ENCODE measurements at regions not wholly inside any gene's neighbourhood (a gene's known extent, or its start where the extent isn't known, plus 50 kb on each side); places are given as distances from the start of the nearest gene placed in this dataset.
A peak's percentile ranks its signal among the peaks of the same experiment; 100 is the strongest.

DNA sequence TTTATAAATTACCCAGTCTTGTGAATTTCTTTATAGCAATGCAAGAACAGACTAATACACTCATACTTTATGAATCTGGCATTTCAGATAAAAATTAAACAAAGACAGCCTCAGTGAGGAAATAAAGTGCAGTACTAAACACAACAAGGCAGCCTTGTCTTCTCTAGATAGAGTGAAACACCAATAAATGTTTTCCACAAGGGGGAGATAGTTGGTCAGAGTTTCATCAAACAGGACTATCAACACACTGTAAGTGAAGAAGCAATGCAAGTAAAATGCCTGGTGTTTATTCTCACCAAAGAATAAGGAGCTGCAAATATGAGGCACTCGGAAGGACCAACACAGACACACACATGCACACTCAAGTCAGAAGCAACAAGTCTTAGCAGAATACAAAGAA is 62.8 kb downstream of the FAM9B start:
- DNase-seq: peak in 1 of 2 donors; percentile 45

DNA sequence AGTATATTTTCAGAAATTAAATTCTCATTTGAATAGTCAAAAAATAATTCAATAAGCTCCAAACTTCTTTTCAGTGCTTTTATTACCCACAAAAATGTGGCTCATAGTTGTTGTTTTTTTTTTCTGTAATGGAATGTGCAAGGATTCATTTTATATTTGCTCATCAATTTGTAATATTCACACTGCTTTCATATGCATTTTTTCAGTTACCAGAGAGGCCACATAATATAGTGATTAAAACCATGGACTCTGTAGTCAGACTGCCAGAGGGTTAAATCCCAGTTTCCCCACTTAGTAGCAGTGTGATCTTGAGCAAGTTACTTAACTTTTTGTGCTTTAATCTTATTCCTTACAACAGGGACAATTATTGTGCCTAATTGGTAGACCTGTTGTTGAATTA is 64.5 kb downstream of the FAM9B start:
- no peak for DNase-seq

DNA sequence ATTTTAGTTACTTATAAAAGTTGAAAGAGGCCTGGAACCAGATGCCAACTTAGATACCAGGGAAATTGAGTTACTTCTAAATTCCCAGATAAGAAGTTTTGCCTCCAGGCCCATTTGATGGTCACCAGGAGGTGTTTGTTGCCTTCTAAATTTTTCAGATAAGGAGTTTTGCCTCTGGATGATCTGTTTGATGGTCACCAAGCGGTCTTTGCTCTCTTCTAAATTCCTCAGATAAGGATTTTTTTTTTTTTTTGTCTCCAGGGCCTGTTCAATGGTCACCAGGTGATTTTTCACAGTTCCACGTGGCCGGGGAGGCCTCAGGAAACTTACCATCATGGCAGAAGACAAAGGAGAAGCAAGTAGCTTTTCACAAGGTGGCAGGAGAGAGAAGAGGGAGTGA is 66.5 kb downstream of the FAM9B start:
- DNase-seq: no peak

DNA sequence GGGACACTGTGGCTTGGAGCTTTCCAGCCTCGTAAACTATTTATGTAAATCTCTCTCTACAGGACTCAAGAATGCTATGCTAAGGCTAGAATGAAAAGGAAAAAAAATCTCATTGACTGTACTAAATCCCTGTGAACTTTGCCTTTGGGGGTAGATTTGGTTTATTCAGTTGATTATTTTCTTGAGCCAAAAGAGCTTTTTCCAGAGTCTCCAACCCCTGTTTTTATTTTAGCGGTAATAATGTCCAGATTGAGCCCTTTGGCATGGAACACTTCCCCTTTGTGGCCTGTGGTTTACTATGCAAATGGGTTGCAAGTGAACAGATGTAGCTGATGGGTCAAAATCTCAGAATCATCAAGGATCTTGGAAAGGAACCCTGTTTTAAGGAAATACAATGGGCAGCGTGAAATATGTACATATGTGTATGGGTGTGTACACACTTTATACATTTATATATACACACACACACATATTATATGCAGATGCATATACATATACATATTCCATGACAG is 72.9 kb downstream of the FAM9B start:
- no peak for DNase-seq

DNA sequence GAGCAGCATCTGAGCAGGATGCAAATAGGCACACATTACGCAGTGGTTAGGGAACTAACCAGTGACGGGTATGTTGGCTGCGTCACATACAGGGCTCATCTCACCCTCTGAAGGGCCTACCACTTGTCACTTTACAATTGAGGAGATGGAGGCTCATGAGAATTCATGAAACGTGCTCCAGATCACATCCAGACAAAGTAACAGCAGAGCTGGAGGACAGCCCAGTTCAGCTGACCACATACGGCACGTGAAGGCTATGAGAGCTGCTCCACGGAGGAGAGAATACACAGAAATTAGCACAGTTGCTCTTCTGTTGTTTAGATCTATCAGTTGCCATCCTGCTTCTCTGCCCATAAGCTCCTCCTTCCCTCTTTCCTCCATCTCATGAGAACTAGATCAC is 78.4 kb downstream of the FAM9B start:
- no peak for DNase-seq

DNA sequence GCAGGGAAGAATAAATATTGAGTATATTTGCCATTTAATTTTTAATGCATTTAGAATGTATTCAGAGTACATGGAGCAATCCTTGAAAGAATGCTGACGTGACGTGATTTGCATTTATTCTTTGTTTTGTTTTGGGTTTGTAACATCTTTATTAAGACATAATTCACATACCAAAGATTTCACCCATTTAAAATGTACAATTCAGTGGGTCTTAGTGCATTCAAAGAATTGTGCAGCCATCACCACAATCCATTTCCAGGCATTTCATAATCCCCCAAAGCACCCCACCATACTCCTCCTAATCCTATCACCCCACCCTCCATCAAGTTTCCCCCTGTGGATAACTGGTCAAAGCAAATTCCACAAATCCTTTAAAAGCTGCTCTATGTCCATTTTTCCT is 87.4 kb downstream of the FAM9B start:
- DNase-seq: no peak

DNA sequence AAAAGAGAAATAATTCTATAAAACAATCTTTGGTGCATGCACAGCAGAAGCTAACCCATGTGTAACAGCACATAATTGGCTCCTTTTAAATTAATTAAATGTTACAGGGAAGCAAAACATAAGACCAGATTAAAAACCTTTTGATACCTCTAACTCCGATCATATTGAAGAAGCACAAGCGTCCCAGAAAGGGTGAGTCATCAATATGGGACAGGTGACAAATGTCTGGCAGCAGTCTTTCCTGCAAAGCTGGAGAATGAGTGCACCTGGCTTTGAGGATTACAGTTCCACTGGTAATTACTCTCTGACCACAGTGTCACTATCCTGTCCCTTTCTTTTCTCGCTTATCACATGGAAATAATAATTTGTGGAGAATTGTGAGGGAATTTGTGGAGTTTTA is 94.6 kb downstream of the FAM9B start:
- DNase-seq: no peak

DNA sequence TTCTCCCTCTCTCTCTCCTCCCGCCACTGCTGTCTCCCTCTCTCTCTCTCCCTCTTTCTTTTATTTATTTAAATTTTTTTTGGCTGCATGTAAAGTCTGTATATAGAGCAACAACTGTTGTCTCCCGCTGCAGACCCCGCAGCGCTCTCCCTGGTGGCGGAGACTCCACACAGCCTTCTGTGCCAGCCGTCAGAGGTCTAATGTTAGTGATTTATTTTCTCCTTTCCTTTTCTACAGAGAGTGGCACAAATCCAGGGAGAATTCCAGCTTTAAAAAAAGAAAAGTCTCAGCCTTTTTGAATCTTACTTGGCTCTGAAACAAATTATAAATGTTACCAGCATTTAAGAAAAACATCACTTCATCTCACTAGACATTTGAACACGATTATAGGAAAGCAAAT is 106.2 kb downstream of the FAM9B start:
- DNase-seq: no peak

DNA sequence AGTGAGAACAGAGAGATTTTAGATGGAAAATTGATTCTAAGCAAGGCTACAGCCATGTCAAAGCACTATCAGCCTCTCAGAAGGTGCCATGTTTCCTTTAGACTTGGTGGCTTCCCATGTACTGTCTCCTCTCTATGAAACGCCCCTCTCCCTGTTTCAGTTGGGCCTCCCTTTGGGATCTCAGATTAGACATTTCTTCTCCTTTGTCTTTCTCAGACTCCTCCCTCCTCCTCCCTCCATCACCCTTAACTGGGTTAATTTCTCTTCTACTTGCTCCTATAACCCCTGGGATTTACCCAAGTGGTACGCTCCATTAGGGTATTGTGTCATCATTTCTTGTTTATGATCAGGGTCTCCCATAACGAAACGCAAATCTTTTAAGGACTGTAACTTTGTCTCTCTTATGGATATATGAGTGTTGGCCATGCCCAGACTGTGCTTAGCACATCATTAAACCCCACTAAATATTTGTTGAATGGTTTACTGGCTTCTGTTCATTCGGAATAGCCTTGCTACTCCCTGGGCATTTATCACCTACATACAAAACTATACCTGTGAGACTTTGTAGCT is 106.8 kb downstream of the FAM9B start:
- DNase-seq: no peak

DNA sequence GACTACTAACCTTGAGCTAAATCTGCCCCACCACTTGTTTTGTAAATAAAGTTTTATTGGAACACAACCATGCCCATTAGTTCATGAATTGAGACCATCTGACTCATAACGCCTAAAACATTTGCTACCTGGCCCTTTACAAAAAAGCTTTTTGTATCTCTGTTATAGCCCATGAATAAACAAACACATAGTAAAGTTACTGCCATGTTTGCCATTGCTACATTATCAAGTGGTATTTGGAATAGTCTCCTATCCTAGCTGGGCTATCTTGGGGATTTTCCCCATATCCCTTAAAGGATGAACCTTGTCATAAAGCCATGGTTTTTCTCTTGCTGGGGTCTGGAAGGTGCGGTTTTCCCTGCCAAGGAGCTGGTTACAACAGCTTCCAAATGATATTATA is 112.3 kb downstream of the FAM9B start:
- no peak for DNase-seq

DNA sequence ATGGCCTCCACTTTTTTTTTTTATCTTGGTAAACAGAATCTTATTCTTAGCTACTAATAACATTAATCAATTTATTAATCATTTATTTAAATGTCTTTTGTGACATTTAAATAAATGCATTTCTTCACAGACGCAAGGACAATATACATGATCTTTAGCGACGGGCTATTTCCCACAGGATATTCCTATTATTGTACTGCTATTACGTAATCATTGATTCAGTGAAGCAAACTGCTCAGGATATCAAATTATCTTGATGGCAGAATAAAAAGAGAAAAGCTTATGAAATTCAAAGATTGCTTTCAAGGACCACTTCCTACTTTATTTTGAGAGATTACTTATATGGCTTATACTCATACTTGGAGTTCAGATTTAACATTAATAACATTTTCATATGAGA is 114.1 kb downstream of the FAM9B start:
- DNase-seq: no peak

DNA sequence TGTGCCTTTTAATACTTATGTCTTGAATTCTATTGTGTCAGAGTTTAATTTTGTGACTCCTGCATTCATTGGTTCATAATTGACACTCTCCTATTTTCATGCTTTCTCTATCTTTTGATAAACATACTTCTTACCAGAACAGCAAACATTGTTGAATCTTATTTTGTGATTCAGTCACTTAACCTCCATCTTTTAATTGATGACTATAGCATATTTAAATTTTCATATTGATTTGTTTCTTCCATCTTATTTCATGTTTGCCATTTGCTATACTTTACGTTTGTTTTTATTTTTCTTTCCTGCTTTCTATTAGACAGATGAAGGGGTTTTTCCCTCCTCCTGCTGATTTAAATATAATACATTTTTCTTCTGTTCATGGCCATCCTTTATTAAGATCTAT is 115.5 kb upstream of the FAM9A start:
- no peak for DNase-seq

DNA sequence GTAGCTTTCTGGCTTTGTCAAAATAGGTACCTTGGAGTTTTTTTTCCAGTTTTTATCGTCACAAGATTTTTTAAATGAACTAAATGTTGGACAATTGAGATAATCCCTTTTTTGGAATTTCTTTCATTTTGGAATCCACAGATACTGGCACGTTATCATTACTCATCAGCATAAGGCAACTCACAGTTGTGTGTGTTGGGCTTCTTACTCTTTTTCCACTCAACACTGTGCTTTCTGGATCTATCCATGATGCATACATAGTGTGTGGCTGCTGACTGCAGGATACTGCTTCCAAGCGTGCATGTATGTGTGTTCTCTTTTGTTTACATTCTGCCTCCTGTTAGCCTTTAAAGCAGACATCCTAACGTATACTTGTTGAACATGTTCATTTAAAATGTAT is 113.5 kb upstream of the FAM9A start:
- DNase-seq: no peak

DNA sequence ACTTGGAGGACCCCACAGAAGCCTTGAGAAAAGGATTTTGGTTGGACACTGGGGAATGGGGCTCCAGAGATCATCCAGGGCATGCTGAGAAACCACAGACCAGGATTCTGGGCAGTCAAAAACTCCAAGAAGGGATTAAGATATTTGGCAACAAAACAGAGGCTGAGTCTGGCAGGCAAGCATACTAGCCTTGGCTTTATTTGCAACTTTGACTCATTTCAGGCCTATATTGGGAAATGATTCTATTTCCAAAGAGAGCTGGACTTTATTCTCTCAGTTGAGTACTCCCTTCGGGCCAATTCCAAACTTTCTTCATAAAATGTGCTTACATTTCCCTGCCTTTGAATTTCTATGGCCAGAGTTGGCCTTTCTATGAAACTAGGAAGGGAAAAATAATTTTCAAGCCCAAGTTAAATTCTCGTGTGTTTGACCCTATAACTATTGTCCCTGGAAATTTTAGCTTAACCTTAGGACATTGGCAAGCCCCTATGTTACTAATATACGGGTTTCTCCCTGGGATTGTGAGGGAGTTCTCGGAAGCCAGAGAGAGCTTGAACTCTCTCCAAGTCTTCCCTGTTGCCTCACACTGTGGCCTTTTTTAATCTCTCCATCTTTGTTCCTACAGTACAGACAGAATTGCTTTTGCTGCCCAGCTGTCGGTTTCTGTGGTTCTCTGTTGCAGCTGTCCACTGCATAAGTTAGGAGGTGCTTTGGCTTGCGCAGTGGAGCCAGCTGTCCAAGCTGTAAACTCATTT is 112.6 kb upstream of the FAM9A start:
- no peak for DNase-seq

DNA sequence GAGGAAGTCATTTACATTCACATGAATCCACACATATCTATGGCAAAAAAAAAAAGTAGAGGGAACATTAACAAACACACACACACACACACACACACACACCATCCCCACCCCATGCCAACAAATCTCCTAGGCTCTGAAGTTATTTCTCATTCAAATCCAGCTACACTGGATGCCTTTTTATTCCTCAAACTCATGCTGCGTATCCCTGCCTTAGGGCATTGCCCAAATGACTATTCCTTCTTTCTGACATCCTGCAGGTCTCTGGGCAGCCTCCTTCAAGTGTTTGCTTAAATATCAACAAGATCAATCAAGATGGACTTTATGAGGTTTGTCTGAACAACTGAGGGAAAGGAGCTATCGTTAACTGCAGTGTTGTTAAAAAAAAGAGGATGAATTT is 106.5 kb upstream of the FAM9A start:
- DNase-seq: no peak

DNA sequence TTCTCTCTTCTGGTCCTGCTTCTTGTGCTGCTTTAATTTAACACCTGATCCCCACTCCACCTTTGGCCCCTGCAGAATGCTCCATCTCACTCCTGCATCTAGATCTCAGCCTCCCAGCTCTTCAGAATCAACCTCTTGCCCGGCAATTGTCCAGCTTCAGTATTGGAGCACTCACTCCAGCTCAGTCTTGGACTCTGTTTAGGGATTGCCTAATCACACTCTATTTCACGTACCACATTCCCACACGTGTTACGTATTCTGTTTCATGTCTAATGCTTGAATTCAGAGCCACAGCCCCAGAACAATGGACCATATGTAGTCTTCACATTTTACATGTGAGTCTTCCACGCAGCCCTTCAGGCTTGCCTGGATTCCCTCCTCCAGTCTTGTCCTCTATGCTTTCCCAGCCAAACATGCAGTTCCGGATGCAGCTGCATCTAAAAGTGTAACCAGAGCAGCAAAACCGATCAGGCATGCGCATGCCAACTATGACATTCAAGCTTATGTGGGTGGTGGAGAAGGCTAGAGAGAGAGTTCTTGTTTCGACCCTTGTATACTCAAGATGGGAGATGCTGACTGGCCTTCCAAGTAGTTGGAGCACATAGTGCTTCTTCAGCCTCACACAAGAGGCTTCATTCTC is 105.2 kb upstream of the FAM9A start:
- no peak for DNase-seq

DNA sequence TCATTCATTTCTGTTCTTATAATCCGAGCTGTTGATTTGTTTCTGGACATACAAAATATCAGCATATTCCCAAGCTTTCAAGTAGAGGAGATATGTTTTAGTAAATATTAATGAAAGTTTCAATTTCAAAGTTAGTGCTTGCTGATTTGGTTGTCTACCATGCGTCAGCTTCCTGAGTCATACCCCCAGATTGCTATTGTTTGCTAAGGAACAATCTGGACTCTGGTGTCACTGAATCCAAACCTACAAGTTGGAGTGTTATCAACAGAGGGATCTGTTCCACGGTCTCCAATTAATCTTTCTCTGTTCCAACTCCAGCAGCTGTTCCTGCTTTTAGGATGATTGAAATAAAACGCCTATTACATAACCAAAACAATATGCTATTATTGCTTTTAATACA is 96.1 kb upstream of the FAM9A start:
- DNase-seq: no peak

DNA sequence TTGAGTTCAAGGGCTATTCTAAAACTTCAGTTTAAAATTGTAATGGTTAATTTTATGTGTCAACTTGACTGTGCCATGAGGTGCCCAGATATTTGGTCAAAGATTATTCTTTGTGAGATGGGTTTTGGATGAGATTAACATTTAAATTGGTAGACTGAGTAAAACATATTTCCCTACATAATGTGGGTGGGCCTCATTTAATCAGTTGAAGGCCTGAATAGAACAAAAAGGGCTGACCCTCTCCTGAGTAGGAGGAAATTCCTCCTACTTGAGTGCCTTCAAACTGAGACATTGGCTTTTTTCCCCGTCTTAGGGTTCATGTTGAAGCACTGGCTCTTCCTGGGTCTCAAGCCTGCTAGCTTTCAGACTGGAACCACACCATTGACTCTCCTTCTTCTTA is 89.6 kb upstream of the FAM9A start:
- no peak for DNase-seq

DNA sequence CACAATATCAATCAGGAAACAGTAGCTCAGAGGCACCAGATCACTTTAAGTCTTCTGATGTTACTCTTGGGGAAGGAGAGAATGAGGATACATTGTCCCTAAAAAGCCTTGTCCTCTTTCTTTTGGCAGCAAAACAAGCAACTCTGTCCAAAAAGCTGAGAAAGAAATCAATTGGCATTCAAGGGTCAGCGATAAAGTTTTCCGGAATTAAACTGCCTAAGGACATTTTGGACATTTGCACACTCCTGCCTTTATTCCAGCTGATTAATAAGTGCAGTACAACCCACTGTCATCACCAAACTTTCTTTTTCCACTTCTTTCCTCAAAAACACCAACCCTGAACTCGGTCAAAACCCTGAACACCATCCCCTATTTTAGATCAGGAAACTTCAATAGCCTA is 85.8 kb upstream of the FAM9A start:
- DNase-seq: no peak

DNA sequence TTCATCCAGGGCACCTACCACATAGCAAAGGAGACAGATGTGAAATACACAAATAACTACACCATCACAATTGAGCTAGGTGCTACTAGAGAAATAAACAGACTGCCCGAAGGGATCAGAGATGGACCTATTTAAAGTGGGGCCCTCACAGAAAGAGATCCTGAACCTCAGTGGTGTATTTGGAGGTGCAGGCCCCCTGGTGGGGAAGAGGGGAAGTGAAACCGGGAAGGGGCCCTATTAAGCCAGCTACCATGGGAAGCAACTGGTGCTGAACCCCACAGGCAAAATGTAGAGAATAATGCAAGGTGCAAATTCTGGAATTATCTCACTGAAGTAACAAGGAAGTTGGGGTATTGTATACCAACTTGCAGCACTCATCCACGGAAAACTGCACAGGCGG is 78.6 kb upstream of the FAM9A start:
- peak; percentile 11 to 14 for DNase-seq

DNA sequence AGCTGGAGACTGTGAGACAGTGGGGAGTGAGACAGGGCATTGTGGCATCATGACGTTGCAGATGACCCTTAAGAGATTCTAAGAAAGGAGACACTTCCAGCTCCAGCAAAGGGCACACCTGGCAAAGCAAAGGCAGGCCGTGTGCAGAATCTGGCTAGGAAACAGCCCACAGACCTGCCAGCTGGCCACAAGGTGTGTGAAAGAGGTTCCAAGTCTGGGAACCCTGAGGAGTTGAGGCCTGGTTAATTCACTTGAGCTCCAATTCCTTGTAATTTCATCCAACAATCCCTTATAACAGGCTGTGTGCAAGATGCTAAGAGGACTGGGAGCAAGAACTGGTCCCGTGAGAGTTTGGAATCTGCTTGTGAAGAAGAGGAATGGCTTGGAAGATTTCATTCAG is 72.8 kb upstream of the FAM9A start:
- no peak for DNase-seq

DNA sequence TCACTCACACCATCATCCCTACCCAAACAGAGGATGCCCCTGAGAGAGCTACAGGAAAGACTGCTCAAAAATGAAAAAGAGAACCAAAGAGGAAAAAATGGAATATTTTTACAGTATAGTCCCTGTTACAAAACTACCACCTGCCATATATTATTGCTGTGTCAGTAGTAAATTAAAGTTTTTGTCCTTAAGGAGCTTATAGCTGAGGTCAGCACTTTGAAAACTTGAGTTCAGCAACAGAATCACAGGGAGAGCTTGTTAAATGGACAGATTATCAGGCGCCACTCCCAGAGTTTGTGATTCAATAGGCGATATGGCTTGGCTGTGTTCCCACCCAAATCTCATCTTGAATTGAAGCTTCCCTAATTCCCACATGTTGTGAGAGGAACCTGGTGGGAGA is 71.9 kb upstream of the FAM9A start:
- DNase-seq: no peak

DNA sequence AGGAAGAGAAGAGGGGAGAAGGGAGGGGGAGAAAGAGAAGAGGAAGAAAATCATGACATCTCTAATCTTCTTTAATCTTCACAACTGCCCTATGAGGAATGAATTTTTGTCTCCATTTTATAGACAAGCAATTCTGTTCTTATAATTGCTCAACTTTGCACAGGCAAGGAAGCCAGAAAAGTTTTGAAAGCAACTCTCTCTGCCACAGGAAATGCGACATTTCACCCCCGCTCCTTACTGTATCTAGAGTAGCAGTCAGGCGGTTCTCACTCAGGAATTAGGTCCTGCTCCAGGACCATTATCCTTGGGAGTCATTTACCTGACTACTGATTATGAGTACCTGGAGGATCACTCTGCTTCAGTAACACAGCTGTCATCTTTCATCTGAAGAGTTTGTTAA is 69.2 kb upstream of the FAM9A start:
- no peak for DNase-seq

DNA sequence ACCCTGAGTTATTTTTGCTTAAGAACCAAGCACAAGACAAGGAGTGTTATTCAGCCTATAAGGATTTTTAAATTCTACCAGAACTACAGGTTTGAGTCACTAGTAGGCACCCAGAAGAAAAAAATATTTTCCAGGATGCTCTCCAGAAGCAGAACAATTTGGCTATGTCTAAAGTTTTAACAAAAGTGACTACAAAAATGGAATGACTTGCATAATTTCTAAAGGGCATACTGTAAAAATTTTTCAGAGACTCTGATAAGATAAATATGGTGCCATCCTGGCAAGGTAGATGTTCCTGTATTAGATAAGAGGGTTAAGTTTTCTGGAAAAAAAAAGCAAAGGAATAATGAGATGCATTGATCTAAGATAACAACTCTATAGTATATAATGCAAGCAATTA is 68.6 kb upstream of the FAM9A start:
- DNase-seq: no peak

DNA sequence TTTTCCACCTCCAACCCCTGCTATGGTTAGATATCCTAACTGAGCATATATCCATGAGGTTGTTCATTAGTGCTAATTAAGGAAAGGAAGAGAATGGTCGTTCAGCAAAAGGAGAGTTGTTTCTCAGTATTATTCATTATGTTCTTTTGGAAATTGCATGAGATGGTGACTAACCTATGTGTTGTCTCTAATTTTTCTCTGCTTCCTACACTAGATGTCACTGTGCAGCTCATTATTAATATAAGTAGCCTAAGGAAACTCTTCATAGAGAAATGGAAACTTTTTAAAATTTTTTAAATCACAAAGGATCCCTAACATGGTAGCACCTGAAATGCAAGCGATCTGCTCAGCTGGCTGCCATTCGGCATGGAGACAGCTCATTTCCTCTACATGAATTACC is 67.7 kb upstream of the FAM9A start:
- no peak for DNase-seq

All from CD4-positive, alpha-beta T cell treated with Interleukin-1 beta for 1 hour (primary cell).